ENCODE measurements at regions not wholly inside any gene's neighbourhood (a gene's known extent, or its start where the extent isn't known, plus 50 kb on each side); places are given as distances from the start of the nearest gene placed in this dataset.

DNA sequence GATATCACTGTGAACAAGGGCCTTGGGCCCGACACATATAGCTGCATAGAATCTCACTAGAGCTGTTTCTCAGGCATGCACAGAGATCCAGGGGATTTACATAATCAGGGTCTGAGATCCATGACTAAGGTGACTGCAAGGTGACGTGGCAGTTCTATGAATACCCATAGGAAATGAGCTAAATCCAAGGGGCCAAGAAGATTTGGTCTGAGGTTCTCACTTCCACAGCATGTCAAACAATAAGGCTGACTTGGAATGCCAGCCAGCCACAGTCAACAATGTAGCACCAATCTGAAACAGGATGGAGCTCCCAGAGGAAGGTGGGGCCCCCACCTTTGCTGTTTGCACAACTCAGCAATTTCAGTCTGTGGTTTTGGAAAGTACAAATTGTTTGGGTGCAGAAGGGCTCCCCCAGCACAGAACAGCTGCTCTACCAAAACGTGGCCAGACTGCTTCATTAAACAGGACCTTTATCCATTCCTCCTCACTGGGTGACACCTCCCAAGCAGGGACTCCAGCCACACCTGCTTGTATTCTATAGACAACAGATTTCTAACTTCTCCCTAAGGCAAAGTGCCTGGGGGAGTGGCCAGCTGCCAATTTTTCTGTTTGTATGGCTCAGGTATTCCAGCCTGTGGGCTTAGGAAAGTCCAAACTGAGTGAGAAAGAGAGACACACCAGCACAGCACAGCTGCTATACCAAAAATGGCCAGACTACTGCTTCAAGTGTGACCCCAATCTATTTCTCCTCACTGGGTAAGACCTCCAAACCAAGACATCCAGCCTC lies 333.4 kb downstream of the KDM5D start:
- DNase-seq (ENCODE audit: low read depth in 6 of 9, low spot score in 9 of 9), result no peak
- peaks cover 0 to 24% of the 10 kb centered on the region in 2 donors for H3K4me1 ChIP-seq (ENCODE audit: control insufficient read depth in 2 of 2, insufficient read depth in 2 of 2, low read length in 2 of 2)
- no peaks in the 10 kb centered on the region for H3K27me3 ChIP-seq (ENCODE audit: control insufficient read depth in 2 of 2, insufficient read depth in 1 of 2, low read length in 1 of 2)
- H3K36me3 ChIP-seq (ENCODE audit: control insufficient read depth in 2 of 2, insufficient read depth in 2 of 2, low read length in 1 of 2), result no peaks in the 10 kb centered on the region
- H3K4me3 ChIP-seq (ENCODE audit: low read length in 2 of 2), result no peak overlapping the region
- no peak overlapping the region for H3K27ac ChIP-seq (ENCODE audit: low read depth in 1 of 2, low read length in 1 of 2)
- WGBS, result 52% methylated on average over 3 of the region's 3 CpGs
- no peaks in the 10 kb centered on the region for H3K9me3 ChIP-seq (ENCODE audit: control insufficient read depth in 2 of 2, insufficient read depth in 1 of 2, low read length in 1 of 2)

DNA sequence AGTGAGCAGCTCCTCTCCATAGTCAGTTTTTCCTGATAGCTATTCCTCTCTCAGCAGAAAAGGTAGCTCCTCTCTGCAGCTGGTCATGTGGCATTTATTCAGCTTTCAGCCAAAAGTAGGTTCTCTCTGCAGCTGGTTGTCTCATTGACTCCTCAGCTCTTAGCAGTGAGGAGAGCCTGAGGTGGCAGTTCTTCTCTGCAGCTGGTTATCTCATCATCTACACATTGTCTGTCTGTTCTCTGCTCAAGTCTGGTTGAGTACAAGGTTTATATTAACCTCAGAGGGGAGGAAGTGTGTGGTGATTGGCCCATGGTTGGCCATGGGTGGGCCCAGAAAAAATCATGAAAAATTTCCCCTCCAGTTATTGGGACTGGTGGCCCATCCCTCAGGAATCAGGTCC lies 338.3 kb downstream of the KDM5D start:
- Histone ChIP-seq H3K36me3 (ENCODE audit: control insufficient read depth in 2 of 2, insufficient read depth in 2 of 2, low read length in 1 of 2) (no peaks in the 10 kb centered on the region), H3K27me3 (ENCODE audit: control insufficient read depth in 2 of 2, insufficient read depth in 1 of 2, low read length in 1 of 2) (no peaks in the 10 kb centered on the region), H3K27ac (ENCODE audit: low read depth in 1 of 2, low read length in 1 of 2) (peak overlapping the region in 1 of 2 donors; percentile 85), H3K9me3 (ENCODE audit: control insufficient read depth in 2 of 2, insufficient read depth in 1 of 2, low read length in 1 of 2) (no peaks in the 10 kb centered on the region), H3K4me1 (ENCODE audit: control insufficient read depth in 2 of 2, insufficient read depth in 2 of 2, low read length in 2 of 2) (peaks cover 0 to 18% of the 10 kb centered on the region in 2 donors), H3K4me3 (ENCODE audit: low read length in 2 of 2) (no peak overlapping the region)
- peak in 3 of 9 donors; percentile 15 to 54 (median 26) for DNase-seq (ENCODE audit: low read depth in 6 of 9, low spot score in 9 of 9)

DNA sequence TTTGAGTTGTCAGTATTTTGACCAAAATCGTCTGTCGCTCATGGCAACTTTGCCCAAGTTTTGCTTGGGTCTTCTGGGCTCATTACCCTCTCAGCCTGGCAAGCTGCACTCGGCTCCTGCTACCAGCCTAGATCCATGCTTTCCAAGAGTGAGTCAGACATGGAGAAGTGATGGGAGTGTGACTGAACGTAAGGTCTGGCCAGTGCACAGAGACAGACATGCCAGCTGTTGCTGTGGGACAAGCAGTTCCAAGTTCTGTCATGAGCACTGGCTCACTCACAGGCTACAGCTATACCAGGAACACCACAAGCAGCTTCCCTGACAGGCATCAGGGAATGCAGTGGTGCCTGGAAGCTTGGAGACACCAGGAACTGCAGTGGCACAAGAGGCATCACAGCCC lies 338.9 kb downstream of the KDM5D start:
- Histone ChIP-seq H3K9me3 (ENCODE audit: control insufficient read depth in 2 of 2, insufficient read depth in 1 of 2, low read length in 1 of 2) (no peaks in the 10 kb centered on the region), H3K4me1 (ENCODE audit: control insufficient read depth in 2 of 2, insufficient read depth in 2 of 2, low read length in 2 of 2) (peaks cover 0 to 12% of the 10 kb centered on the region in 2 donors), H3K27me3 (ENCODE audit: control insufficient read depth in 2 of 2, insufficient read depth in 1 of 2, low read length in 1 of 2) (no peaks in the 10 kb centered on the region), H3K4me3 (ENCODE audit: low read length in 2 of 2) (no peak overlapping the region), H3K36me3 (ENCODE audit: control insufficient read depth in 2 of 2, insufficient read depth in 2 of 2, low read length in 1 of 2) (no peaks in the 10 kb centered on the region), H3K27ac (ENCODE audit: low read depth in 1 of 2, low read length in 1 of 2) (peak overlapping the region in 1 of 2 donors; percentile 85)
- DNase-seq (ENCODE audit: low read depth in 6 of 9, low spot score in 9 of 9), result no peak
- 86% methylated on average over 4 of the region's 4 CpGs for WGBS

DNA sequence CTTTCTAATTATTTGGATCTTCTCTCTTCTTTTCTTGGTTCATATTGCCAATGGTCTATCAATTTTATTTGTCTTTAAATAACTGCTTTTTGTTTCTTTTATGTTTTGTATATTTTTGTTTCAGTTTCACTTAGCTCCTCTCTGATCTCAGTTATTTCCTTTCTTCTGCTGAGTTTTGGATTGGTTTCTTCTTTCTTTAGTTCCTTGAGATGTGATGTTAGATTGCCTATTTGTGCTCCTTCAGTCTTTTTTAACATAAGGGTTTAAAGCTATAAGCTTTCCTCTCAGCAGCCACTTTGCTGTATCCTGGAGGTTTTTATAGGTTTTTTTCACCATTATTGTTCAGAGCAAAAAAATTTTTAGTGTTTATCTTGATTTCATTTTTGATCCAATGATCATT lies 351.6 kb downstream of the KDM5D start:
- Histone ChIP-seq H3K4me1 (ENCODE audit: control insufficient read depth in 2 of 2, insufficient read depth in 2 of 2, low read length in 2 of 2) (no peaks in the 10 kb centered on the region), H3K36me3 (ENCODE audit: control insufficient read depth in 2 of 2, insufficient read depth in 2 of 2, low read length in 1 of 2) (no peaks in the 10 kb centered on the region), H3K27me3 (ENCODE audit: control insufficient read depth in 2 of 2, insufficient read depth in 1 of 2, low read length in 1 of 2) (no peaks in the 10 kb centered on the region), H3K9me3 (ENCODE audit: control insufficient read depth in 2 of 2, insufficient read depth in 1 of 2, low read length in 1 of 2) (no peaks in the 10 kb centered on the region), H3K27ac (ENCODE audit: low read depth in 1 of 2, low read length in 1 of 2) (no peak overlapping the region), H3K4me3 (ENCODE audit: low read length in 2 of 2) (no peak overlapping the region)
- no peak for DNase-seq (ENCODE audit: low read depth in 6 of 9, low spot score in 9 of 9)

DNA sequence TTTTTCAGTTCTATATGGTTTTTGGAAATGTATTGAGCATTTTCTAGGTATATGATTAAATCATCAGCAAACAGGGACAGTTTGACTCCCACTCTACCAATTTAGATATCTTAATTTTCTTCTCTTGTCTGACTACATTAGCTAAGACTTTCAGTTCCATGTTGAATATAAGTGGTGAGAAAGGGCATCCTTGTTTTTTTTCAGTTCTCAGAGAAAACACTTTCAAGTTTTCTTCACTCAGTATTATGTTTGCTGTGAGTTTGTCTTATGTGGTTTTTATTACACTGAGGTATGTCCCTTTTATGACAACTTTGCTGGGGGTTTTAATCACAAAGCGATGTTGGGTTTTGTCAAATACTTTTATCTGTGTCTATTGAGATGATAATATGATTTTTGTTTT lies 352.6 kb downstream of the KDM5D start:
- no peaks in the 10 kb centered on the region for H3K4me1 ChIP-seq (ENCODE audit: control insufficient read depth in 2 of 2, insufficient read depth in 2 of 2, low read length in 2 of 2)
- DNase-seq (ENCODE audit: low read depth in 6 of 9, low spot score in 9 of 9), result no peak
- no peaks in the 10 kb centered on the region for H3K27me3 ChIP-seq (ENCODE audit: control insufficient read depth in 2 of 2, insufficient read depth in 1 of 2, low read length in 1 of 2)
- WGBS, result 5% methylated on average over 1 of the region's 1 CpG
- no peaks in the 10 kb centered on the region for H3K9me3 ChIP-seq (ENCODE audit: control insufficient read depth in 2 of 2, insufficient read depth in 1 of 2, low read length in 1 of 2)
- H3K4me3 ChIP-seq (ENCODE audit: low read length in 2 of 2), result no peak overlapping the region
- no peaks in the 10 kb centered on the region for H3K36me3 ChIP-seq (ENCODE audit: control insufficient read depth in 2 of 2, insufficient read depth in 2 of 2, low read length in 1 of 2)
- H3K27ac ChIP-seq (ENCODE audit: low read depth in 1 of 2, low read length in 1 of 2), result no peak overlapping the region

DNA sequence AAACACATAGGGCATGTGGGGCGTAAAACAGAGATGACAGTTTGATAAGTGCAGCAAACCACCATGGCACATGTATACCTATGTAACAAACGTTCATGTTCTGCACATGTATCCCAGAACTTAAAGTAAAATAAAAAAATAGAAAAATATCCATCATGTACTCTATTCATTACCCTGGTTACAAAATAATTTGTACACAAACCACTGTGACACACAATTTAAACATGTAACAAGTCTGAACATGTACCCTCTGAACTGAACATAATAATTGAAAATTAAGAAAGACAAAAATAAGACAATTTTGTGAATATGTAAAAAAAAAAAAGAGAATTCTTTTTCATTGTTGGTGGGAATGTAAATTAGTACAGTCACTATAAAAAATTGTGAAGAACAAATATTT lies 379.2 kb downstream of the KDM5D start:
- Histone ChIP-seq H3K4me1 (ENCODE audit: control insufficient read depth in 2 of 2, insufficient read depth in 2 of 2, low read length in 2 of 2) (no peaks in the 10 kb centered on the region), H3K27me3 (ENCODE audit: control insufficient read depth in 2 of 2, insufficient read depth in 1 of 2, low read length in 1 of 2) (no peaks in the 10 kb centered on the region), H3K36me3 (ENCODE audit: control insufficient read depth in 2 of 2, insufficient read depth in 2 of 2, low read length in 1 of 2) (no peaks in the 10 kb centered on the region), H3K9me3 (ENCODE audit: control insufficient read depth in 2 of 2, insufficient read depth in 1 of 2, low read length in 1 of 2) (no peaks in the 10 kb centered on the region), H3K4me3 (ENCODE audit: low read length in 2 of 2) (no peak overlapping the region), H3K27ac (ENCODE audit: low read depth in 1 of 2, low read length in 1 of 2) (no peak overlapping the region)
- WGBS, result 95% methylated on average over 2 of the region's 2 CpGs
- no peak for DNase-seq (ENCODE audit: low read depth in 6 of 9, low spot score in 9 of 9)

DNA sequence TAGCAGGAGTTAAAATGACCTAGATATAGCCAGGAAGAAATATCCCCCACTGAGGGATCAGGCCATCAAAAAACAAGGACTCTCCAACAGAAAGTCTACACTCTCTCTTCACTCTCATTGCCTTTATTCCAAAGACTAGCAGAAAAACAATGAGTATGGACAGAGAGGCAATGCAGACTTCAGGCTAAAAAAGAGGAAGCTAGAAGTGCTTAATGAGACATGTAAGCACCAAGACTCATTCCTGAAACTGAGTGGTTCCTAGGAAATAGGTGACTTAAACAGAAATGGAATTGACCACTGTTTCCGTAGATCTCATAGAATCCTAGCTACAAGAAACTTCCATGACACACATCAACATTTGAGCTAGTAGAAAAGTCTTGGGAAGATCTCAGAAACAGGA lies 387.3 kb downstream of the KDM5D start:
- no peaks in the 10 kb centered on the region for H3K36me3 ChIP-seq (ENCODE audit: control insufficient read depth in 2 of 2, insufficient read depth in 2 of 2, low read length in 1 of 2)
- no peaks in the 10 kb centered on the region for H3K9me3 ChIP-seq (ENCODE audit: control insufficient read depth in 2 of 2, insufficient read depth in 1 of 2, low read length in 1 of 2)
- H3K27ac ChIP-seq (ENCODE audit: low read depth in 1 of 2, low read length in 1 of 2), result no peak overlapping the region
- H3K27me3 ChIP-seq (ENCODE audit: control insufficient read depth in 2 of 2, insufficient read depth in 1 of 2, low read length in 1 of 2), result no peaks in the 10 kb centered on the region
- 94% methylated on average over 1 of the region's 1 CpG for WGBS
- DNase-seq (ENCODE audit: low read depth in 6 of 9, low spot score in 9 of 9), result no peak
- H3K4me1 ChIP-seq (ENCODE audit: control insufficient read depth in 2 of 2, insufficient read depth in 2 of 2, low read length in 2 of 2), result no peaks in the 10 kb centered on the region
- no peak overlapping the region for H3K4me3 ChIP-seq (ENCODE audit: low read length in 2 of 2)

DNA sequence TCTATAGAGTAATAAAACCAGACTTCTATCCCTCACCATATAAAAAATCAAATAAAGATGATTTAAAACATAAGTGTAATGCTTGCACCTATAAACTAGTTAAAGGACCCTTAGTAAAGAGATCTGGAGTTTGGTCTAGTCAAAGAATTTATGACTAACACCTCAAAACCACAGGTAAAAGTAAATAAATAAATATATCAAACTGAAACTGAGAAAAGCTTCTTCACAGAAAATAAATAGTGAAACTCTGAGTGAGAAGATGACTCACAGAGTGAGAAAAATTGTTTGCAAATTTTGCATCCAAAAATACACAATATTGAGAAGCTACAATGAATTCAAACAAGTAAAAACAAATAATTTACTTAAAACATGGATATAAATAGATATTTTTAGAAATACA lies 387.8 kb downstream of the KDM5D start:
- H3K36me3 ChIP-seq (ENCODE audit: control insufficient read depth in 2 of 2, insufficient read depth in 2 of 2, low read length in 1 of 2), result no peaks in the 10 kb centered on the region
- no peaks in the 10 kb centered on the region for H3K27me3 ChIP-seq (ENCODE audit: control insufficient read depth in 2 of 2, insufficient read depth in 1 of 2, low read length in 1 of 2)
- no peak overlapping the region for H3K4me3 ChIP-seq (ENCODE audit: low read length in 2 of 2)
- no peak overlapping the region for H3K27ac ChIP-seq (ENCODE audit: low read depth in 1 of 2, low read length in 1 of 2)
- H3K4me1 ChIP-seq (ENCODE audit: control insufficient read depth in 2 of 2, insufficient read depth in 2 of 2, low read length in 2 of 2), result no peaks in the 10 kb centered on the region
- no peak for DNase-seq (ENCODE audit: low read depth in 6 of 9, low spot score in 9 of 9)
- no peaks in the 10 kb centered on the region for H3K9me3 ChIP-seq (ENCODE audit: control insufficient read depth in 2 of 2, insufficient read depth in 1 of 2, low read length in 1 of 2)

DNA sequence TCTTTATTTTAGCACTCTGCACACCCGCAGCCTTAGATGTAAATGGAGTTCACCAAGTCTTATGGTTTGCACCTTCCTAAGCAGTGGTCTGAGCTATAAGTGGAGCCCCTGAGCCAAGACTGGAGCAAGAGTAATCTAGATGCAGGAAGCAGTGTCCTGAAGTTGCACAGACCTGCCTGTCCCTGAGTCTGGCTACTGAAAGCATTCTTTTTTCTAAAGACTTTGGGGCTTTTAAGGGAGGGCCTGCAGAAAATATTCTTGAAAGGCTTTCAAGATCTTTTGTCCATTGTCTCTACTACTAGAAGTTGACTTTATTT lies 389.7 kb downstream of the KDM5D start:
- H3K4me1 ChIP-seq (ENCODE audit: control insufficient read depth in 2 of 2, insufficient read depth in 2 of 2, low read length in 2 of 2), result no peaks in the 10 kb centered on the region
- H3K4me3 ChIP-seq (ENCODE audit: low read length in 2 of 2), result no peak overlapping the region
- H3K9me3 ChIP-seq (ENCODE audit: control insufficient read depth in 2 of 2, insufficient read depth in 1 of 2, low read length in 1 of 2), result no peaks in the 10 kb centered on the region
- H3K27me3 ChIP-seq (ENCODE audit: control insufficient read depth in 2 of 2, insufficient read depth in 1 of 2, low read length in 1 of 2), result no peaks in the 10 kb centered on the region
- H3K27ac ChIP-seq (ENCODE audit: low read depth in 1 of 2, low read length in 1 of 2), result no peak overlapping the region
- no peaks in the 10 kb centered on the region for H3K36me3 ChIP-seq (ENCODE audit: control insufficient read depth in 2 of 2, insufficient read depth in 2 of 2, low read length in 1 of 2)
- WGBS, result 96% methylated on average over 1 of the region's 1 CpG
- DNase-seq (ENCODE audit: low read depth in 6 of 9, low spot score in 9 of 9), result no peak

Measured in thymus (tissue), 11 donors.